AG04449 (cell line): ENCODE measurements at regions not wholly inside any gene's neighbourhood (a gene's known extent, or its start where the extent isn't known, plus 50 kb on each side); places are given as distances from the start of the nearest gene placed in this dataset.

Experiments
- CTCF ChIA-PET: fragments of 350-600 bp; formaldehyde crosslinking; extraction: SDS; loops from one replicate; lab custom pipeline; 2021; ENCODE audit warnings: antibody characterized with exemption; lab: Yijun Ruan, JAX
- POLR2A ChIA-PET: fragments of 400-600, 350-600 bp; formaldehyde crosslinking; extraction: SDS; loops from one replicate; lab custom pipeline; 2020; ENCODE audit warnings: antibody characterized with exemption, inconsistent platforms; lab: Yijun Ruan, JAX
- DNase-seq: peaks from one replicate; pipeline ENCODE4 v3.0.0-alpha.2; 2010; ENCODE audit warnings: low read depth, low spot score
- H3K4me3 ChIP-seq: 2 replicates; pipeline ENCODE4 v1.5.1; 2011; ENCODE audit warnings: low read depth, mild to moderate bottlenecking, control low read depth, low read length
- TF ChIP-seq, protein P1 (sequence below): IDR thresholded peaks from one replicate; pipeline ENCODE4 v1.5.1; 2011; ENCODE audit warnings: mild to moderate bottlenecking, moderate library complexity, low read length, control low read depth, inconsistent platforms; ENCODE audit not compliant: insufficient read depth; ENCODE audit errors: missing control alignments

DNA sequence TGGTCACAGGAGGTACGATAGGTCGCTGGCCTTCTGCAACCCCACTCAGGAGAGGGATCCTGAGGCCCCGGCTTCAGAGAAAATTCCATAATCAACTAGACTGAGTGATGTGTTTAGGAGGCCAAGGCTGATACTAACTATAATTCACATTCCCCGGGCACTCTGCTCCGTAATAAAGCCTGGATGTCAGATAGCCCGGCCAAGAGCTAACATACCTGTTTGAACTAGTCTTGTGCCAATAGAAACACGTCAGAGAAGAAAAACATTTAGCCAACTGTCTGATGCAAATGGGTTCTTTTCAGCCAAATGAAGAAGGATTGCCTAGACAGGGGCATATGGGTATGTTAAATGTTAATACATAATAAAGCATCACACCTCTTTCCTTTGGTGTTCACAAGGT, 204.2 kb downstream of the TSHZ3 start:
- ChIA-PET CTCF (interaction anchor here (1.4 kb wide), 2 partner anchors 9 to 12 kb away, joined by 3 read pairs; no protein-coding TSS in a partner anchor), POLR2A (no interaction called here)
- H3K4me3 ChIP-seq: no peak overlapping the region
- DNase-seq: no peak
- TF ChIP-seq, protein P1, sequence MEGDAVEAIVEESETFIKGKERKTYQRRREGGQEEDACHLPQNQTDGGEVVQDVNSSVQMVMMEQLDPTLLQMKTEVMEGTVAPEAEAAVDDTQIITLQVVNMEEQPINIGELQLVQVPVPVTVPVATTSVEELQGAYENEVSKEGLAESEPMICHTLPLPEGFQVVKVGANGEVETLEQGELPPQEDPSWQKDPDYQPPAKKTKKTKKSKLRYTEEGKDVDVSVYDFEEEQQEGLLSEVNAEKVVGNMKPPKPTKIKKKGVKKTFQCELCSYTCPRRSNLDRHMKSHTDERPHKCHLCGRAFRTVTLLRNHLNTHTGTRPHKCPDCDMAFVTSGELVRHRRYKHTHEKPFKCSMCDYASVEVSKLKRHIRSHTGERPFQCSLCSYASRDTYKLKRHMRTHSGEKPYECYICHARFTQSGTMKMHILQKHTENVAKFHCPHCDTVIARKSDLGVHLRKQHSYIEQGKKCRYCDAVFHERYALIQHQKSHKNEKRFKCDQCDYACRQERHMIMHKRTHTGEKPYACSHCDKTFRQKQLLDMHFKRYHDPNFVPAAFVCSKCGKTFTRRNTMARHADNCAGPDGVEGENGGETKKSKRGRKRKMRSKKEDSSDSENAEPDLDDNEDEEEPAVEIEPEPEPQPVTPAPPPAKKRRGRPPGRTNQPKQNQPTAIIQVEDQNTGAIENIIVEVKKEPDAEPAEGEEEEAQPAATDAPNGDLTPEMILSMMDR: no peak

DNA sequence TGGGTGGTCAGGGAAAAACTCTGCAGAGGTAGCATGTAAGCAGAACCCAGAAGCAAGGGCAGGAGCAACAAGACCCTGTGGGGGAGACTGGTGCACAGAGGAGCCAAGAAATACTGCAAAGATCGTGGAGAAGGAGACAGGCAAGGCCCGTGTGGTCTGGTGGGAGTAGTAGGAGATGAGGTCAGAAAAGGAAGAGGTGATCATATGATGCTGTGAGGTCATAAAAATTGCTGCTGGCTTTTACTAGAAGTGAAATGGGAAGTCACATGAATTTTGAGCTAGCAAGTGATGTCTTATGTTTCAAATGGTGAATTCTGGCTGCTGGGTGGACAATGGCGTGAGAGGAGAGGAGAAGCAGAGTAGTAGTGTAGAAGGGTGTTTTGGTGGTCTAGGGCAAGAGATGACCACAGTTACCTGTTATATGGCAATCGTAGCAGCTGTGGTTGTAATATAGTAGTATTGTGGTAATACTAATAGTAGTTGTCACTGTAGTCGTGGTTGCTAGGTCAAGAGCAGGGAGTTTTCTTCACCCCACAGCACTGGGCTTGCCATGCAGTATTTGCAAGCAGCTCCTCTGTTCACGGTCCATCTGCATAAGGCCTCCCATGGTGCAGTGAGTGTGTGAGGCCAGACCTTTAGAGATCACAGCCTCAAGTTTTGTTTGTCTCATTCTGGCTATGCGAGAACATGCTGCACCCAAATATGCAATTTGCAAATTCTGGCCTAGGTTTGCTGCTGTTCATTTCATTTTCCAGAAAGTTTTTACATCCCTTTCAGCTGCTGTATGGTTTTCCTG, 205.0 kb downstream of the TSHZ3 start:
- H3K4me3 ChIP-seq: no peak overlapping the region
- TF ChIP-seq, protein P1: no peak
- POLR2A ChIA-PET: no interaction called here
- no peak for DNase-seq
- CTCF ChIA-PET: interaction anchor here (1.4 kb wide), 1 partner anchor 8 kb away, joined by 3 read pairs; no protein-coding TSS in a partner anchor

DNA sequence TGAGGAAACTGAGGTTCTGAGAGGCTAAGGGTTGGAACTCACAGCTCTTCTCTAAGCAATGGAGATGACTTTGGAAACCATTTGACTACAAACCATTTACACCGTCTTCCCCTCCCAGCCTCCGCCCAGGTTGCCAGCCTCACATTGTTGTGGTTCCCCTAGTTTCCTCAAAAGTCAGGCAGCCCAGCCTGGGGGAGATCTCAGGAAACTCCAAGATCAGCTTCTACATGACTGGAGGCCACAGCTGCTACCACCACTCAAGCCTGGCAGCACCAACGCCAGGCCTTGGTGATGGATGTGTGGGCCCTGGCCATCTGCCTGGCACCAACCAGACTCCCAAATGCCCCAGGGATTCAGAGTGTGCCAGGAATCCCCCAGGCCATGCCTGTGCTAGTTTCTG, 207.9 kb downstream of the TSHZ3 start:
- TF ChIP-seq, protein P1: no peak
- DNase-seq: no peak
- ChIA-PET POLR2A (no interaction called here), CTCF (interaction anchor here (0.9 to 1.6 kb wide), 7 partner anchors 10 to 185 kb away, joined by 3 to 5 read pairs (median 3); no protein-coding TSS in a partner anchor)
- H3K4me3 ChIP-seq: no peak overlapping the region

DNA sequence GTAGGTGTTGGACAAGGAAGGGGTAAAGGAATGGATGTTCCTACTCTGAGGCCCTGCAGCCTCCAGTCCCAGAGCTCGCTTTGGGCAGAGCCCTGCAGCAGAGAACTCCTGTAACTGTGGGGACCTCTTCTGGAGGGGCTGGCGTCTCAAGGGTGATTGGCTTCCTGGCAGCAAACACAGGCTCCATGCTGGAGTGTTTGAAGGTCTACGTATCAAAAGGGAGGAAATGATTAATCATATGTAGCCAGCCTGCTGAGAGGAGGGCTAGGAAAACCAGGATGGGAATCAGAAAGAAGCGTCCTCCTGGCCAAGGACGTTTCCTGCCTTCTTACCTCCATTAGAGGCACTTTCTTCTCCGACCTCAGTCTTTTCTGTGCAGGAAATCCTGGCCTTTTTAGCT, 208.5 kb downstream of the TSHZ3 start:
- H3K4me3 ChIP-seq: no peak overlapping the region
- ChIA-PET CTCF (interaction anchor here (0.5 to 1.6 kb wide), 10 partner anchors 8 to 186 kb away, joined by 3 to 5 read pairs (median 3); no protein-coding TSS in a partner anchor), POLR2A (interaction anchor here (0.6 to 1.4 kb wide), 5 partner anchors 8 to 209 kb away, joined by 3 to 8 read pairs (median 4); no protein-coding TSS in a partner anchor)
- TF ChIP-seq, protein P1: peak; percentile 9
- DNase-seq: no peak

DNA sequence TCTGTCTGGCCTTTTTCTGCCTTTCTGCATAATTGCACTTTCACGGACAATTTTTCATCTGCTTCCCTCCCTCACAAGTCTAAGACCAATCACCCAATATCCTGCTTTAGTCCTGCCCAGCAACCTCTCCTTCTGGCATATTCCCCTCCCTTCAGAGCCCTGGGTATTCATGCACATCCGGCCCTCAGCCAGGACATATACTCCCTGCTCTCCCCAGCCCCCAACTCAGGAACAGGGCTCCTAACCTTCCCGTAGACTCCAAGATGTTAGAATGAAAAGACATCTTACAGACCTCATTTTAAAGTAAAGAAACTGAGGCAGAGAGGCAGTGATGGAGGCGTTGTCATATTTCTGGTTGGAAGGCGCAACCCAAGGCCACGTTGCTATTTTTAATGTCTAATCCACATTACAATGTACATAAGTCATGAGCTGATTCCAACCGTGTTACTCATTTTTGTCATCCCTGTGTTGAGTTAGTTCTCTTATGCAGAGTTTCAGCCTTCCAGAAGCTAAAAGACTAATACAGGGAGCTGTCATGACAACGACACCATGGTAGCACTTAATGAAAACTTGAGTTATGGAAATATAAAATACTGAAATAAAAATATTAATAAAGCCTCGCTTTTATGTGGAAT, 209.2 kb downstream of the TSHZ3 start:
- TF ChIP-seq, protein P1: no peak
- no peak overlapping the region for H3K4me3 ChIP-seq
- CTCF ChIA-PET: interaction anchor here (0.5 to 1.5 kb wide), 8 partner anchors 8 to 86 kb away, joined by 3 to 5 read pairs (median 4); no protein-coding TSS in a partner anchor
- POLR2A ChIA-PET: interaction anchor here (0.6 to 1.4 kb wide), 5 partner anchors 9 to 210 kb away, joined by 3 to 8 read pairs (median 4); no protein-coding TSS in a partner anchor
- peak; percentile 65 for DNase-seq

DNA sequence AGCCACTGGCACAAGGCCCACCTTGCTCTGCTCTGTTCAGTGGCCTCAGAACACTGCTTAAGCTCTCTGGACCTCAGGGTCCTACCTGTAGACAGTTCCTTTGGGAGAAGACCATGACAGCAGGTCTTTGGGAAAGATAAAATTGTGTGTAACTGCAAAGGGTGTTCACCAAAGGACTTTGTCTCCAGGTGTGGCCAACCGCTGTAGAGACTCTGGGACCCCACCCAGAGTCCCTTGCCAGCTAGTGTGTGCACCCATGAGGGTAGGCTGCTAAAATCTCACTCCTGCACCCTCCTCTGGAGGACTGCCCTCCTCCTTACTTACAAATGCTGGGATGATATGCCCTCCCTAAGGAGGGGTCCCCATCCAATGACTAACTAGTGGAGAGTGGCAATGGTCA, 211.2 kb downstream of the TSHZ3 start:
- ChIA-PET POLR2A (no interaction called here), CTCF (no interaction called here)
- TF ChIP-seq, protein P1: no peak
- H3K4me3 ChIP-seq: no peak overlapping the region
- no peak for DNase-seq
